OCI-LY3 (cell line): ENCODE measurements at regions not wholly inside any gene's neighbourhood (a gene's known extent, or its start where the extent isn't known, plus 50 kb on each side); places are given as distances from the start of the nearest gene placed in this dataset.

Experiments
- EZH2phosphoT487 ChIP-seq: fragments of 200-600 bp; shearing (Covaris generic); IDR thresholded peaks from 2 replicates; pipeline ENCODE4 v1.6.1; 2018; ENCODE audit warnings: antibody characterized with exemption, mixed run types, low read depth
- TF ChIP-seq, protein P1 (sequence below): fragments of 200-600, 300-600 bp; sonication (generic); IDR thresholded peaks from 2 replicates; pipeline ENCODE4 v1.5.1; 2014; ENCODE audit warnings: antibody characterized with exemption, low read length, low read depth

DNA sequence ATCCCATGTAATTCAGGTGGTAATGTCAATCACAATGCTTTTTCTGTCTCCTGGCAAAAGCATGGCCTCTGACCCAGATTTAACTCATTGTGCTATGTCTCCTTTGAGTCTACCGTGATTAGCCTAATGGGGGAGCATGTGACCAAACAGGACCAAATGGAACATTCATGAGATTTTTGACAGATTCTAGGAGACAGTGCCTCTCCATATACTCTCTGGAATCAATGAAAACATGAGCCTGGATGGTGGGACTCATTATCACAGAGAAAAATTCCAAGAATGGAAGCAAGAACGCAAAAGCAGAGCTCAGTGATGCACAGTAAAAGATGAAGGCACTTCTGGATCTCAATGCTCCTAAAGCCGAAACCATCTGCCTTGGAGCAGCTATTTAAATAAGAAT, 307.9 kb upstream of the MON1B start:
- TF ChIP-seq, protein P1, sequence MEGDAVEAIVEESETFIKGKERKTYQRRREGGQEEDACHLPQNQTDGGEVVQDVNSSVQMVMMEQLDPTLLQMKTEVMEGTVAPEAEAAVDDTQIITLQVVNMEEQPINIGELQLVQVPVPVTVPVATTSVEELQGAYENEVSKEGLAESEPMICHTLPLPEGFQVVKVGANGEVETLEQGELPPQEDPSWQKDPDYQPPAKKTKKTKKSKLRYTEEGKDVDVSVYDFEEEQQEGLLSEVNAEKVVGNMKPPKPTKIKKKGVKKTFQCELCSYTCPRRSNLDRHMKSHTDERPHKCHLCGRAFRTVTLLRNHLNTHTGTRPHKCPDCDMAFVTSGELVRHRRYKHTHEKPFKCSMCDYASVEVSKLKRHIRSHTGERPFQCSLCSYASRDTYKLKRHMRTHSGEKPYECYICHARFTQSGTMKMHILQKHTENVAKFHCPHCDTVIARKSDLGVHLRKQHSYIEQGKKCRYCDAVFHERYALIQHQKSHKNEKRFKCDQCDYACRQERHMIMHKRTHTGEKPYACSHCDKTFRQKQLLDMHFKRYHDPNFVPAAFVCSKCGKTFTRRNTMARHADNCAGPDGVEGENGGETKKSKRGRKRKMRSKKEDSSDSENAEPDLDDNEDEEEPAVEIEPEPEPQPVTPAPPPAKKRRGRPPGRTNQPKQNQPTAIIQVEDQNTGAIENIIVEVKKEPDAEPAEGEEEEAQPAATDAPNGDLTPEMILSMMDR = no peak
- TF ChIP-seq EZH2phosphoT487 = no peak
